ENCODE measurements at regions not wholly inside any gene's neighbourhood (a gene's known extent, or its start where the extent isn't known, plus 50 kb on each side); places are given as distances from the start of the nearest gene placed in this dataset.

GRCh38 chr17:77869041-77869599 is 89.4 kb upstream of the TNRC6C start:
- CTCF ChIA-PET, result interaction anchor here (1.3 to 2.2 kb wide), 3 partner anchors 9 to 95 kb away, joined by 3 to 9 read pairs (median 4); no protein-coding TSS in a partner anchor
- Histone ChIP-seq H3K36me3 (ENCODE audit: control insufficient read depth in 4 of 4, insufficient read depth in 4 of 4, low read length in 3 of 4) (no peaks in the 10 kb centered on the region), H3K4me1 (ENCODE audit: control extremely low read depth in 1 of 4, control insufficient read depth in 4 of 4, insufficient read depth in 4 of 4, low read length in 3 of 4) (peaks cover 2 to 45% (median 7%) of the 10 kb centered on the region in 4 experiments), H3K9me3 (ENCODE audit: control extremely low read depth in 1 of 5, control insufficient read depth in 4 of 5, insufficient read depth in 2 of 5, low read depth in 1 of 5, low read length in 4 of 5) (no peaks in the 10 kb centered on the region), H3K27ac (ENCODE audit: insufficient read depth in 1 of 2, low read depth in 1 of 2, low read length in 2 of 2, poor library complexity in 1 of 2, severe bottlenecking in 2 of 2) (no peak overlapping the region), H3K4me3 (ENCODE audit: control insufficient read depth in 1 of 7, extremely low read depth in 1 of 7, insufficient read depth in 4 of 7, low read depth in 2 of 7, low read length in 6 of 7) (no peak overlapping the region), H3K27me3 (replicated peaks in 2 of 5; ENCODE audit: control insufficient read depth in 4 of 5, insufficient read depth in 5 of 5, low read length in 4 of 5) (no peaks in the 10 kb centered on the region)
- WGBS (ENCODE audit: insufficient coverage), result 91% methylated on average over 7 of the region's 11 CpGs
- POLR2A ChIA-PET, result interaction anchor here (0.9 kb wide), 1 partner anchor 349 kb away, joined by 3 read pairs; no protein-coding TSS in a partner anchor
- DNase-seq, result no peak

GRCh38 chr17:77869665-77870132 is 88.8 kb upstream of the TNRC6C start:
- WGBS (ENCODE audit: insufficient coverage), result 47% methylated on average over 7 of the region's 10 CpGs
- H3K36me3 ChIP-seq (ENCODE audit: control insufficient read depth in 4 of 4, insufficient read depth in 4 of 4, low read length in 3 of 4), result no peaks in the 10 kb centered on the region
- no peak overlapping the region for H3K27ac ChIP-seq (ENCODE audit: insufficient read depth in 1 of 2, low read depth in 1 of 2, low read length in 2 of 2, poor library complexity in 1 of 2, severe bottlenecking in 2 of 2)
- POLR2A ChIA-PET, result interaction anchor here (0.8 to 0.9 kb wide), 2 partner anchors 89 to 350 kb away, joined by 3 read pairs; partner anchors contain the start of gene TNRC6C
- H3K27me3 ChIP-seq (replicated peaks in 2 of 5; ENCODE audit: control insufficient read depth in 4 of 5, insufficient read depth in 5 of 5, low read length in 4 of 5), result no peaks in the 10 kb centered on the region
- no peak overlapping the region for H3K4me3 ChIP-seq (ENCODE audit: control insufficient read depth in 1 of 7, extremely low read depth in 1 of 7, insufficient read depth in 4 of 7, low read depth in 2 of 7, low read length in 6 of 7)
- peaks cover 2 to 39% (median 4%) of the 10 kb centered on the region in 4 experiments for H3K4me1 ChIP-seq (ENCODE audit: control extremely low read depth in 1 of 4, control insufficient read depth in 4 of 4, insufficient read depth in 4 of 4, low read length in 3 of 4)
- CTCF ChIA-PET, result interaction anchor here (0.6 to 2.2 kb wide), 3 partner anchors 10 to 96 kb away, joined by 3 to 9 read pairs (median 4); no protein-coding TSS in a partner anchor
- no peaks in the 10 kb centered on the region for H3K9me3 ChIP-seq (ENCODE audit: control extremely low read depth in 1 of 5, control insufficient read depth in 4 of 5, insufficient read depth in 2 of 5, low read depth in 1 of 5, low read length in 4 of 5)
- DNase-seq, result peak in 2 of 3 donors; percentile 33 to 62

- ChIA-PET CTCF (no interaction called here), POLR2A (no interaction called here)
- Histone ChIP-seq H3K27me3 (replicated peaks in 2 of 5; ENCODE audit: control insufficient read depth in 4 of 5, insufficient read depth in 5 of 5, low read length in 4 of 5) (no peaks in the 10 kb centered on the region), H3K9me3 (ENCODE audit: control extremely low read depth in 1 of 5, control insufficient read depth in 4 of 5, insufficient read depth in 2 of 5, low read depth in 1 of 5, low read length in 4 of 5) (peaks cover 0 to 13% (median 5%) of the 10 kb centered on the region in 5 experiments), H3K4me1 (ENCODE audit: control extremely low read depth in 1 of 4, control insufficient read depth in 4 of 4, insufficient read depth in 4 of 4, low read length in 3 of 4) (peaks cover 4 to 31% (median 6%) of the 10 kb centered on the region in 4 experiments), H3K36me3 (ENCODE audit: control insufficient read depth in 4 of 4, insufficient read depth in 4 of 4, low read length in 3 of 4) (no peaks in the 10 kb centered on the region), H3K4me3 (ENCODE audit: control insufficient read depth in 1 of 7, extremely low read depth in 1 of 7, insufficient read depth in 4 of 7, low read depth in 2 of 7, low read length in 6 of 7) (no peak overlapping the region), H3K27ac (ENCODE audit: insufficient read depth in 1 of 2, low read depth in 1 of 2, low read length in 2 of 2, poor library complexity in 1 of 2, severe bottlenecking in 2 of 2) (no peak overlapping the region)
- 79% methylated on average over 10 of the region's 11 CpGs for WGBS (ENCODE audit: insufficient coverage)
- DNase-seq, result no peak
Measured at GRCh38 chr17:77872199-77872598, 86.3 kb upstream of the TNRC6C start.

DNA sequence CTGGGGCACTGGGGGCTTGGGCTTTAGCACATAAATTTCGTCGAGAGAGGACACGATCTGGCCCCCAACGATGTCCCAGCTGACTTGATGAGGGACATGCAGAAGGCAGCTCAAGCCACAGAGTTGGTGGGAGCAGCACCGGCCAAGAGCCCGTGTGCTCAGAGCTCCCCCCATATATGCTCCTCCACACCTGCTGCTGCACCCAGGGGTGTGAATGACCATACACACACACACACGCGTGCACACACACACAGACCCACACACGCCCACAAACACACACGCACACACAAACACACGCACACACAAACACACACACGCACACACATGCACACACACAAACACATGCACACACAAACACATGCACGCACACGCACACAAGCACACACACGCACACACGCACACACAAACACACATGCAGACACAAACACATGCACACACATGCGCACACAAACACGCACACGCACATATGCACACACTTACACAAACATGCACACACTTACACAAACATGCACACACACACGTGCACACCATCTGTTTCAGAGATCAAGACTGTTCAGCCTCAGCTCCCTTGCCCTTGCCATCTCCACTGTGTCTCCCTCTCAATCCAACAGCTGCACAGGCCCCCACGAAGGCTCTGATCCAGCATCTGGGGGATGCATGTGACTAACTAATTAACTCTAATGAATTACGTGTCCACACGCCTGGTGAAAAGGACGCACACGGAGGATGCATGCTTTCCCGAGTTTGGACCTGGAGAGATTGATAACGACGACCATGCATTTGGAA is 85.6 kb upstream of the TNRC6C start:
- CTCF ChIA-PET, result no interaction called here

DNA sequence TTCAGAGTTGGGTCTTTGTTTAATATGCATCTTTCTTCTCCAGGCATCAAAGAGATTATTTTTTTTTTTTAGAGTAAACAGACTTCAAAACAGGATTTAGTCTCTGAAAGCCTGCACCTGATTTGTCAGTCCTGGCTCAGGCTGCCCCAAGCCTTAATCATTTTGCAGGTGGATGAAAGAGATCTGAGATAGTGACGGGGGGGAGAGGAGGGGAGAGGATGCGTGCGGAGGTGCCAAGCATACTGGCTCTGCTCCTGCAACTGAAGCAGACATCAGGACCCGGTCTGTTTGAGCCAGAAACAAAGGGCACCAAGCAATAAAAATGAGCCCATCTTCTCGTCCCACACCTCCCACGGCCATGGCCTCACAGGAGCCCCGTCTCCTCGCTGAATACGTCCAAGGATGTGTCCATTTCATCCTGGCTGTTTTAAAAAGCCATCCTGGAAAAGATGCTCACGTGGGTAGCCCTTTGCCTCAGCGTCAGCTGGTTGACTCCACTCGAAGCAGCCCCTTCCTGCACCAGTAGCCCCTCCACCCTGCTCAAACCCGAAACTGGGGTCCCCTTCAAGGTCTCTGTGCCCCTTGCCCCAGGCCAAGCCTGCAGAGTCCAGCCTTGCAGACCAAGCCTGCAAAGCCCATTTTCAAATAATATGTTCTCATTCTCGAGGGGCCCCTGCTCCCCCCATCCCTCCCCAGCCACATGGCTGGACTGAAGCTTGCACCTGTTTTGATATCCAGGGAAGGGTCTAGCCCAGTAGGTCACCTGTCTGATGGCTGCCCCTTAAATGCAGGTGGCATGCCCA is 84.8 kb upstream of the TNRC6C start:
- Histone ChIP-seq H3K9me3 (ENCODE audit: control extremely low read depth in 1 of 5, control insufficient read depth in 4 of 5, insufficient read depth in 2 of 5, low read depth in 1 of 5, low read length in 4 of 5) (peaks cover 0 to 13% (median 5%) of the 10 kb centered on the region in 5 experiments), H3K36me3 (ENCODE audit: control insufficient read depth in 4 of 4, insufficient read depth in 4 of 4, low read length in 3 of 4) (no peaks in the 10 kb centered on the region), H3K27me3 (replicated peaks in 2 of 5; ENCODE audit: control insufficient read depth in 4 of 5, insufficient read depth in 5 of 5, low read length in 4 of 5) (no peaks in the 10 kb centered on the region), H3K4me1 (ENCODE audit: control extremely low read depth in 1 of 4, control insufficient read depth in 4 of 4, insufficient read depth in 4 of 4, low read length in 3 of 4) (peaks cover 0 to 22% (median 6%) of the 10 kb centered on the region in 4 experiments), H3K4me3 (ENCODE audit: control insufficient read depth in 1 of 7, extremely low read depth in 1 of 7, insufficient read depth in 4 of 7, low read depth in 2 of 7, low read length in 6 of 7) (no peak overlapping the region), H3K27ac (ENCODE audit: insufficient read depth in 1 of 2, low read depth in 1 of 2, low read length in 2 of 2, poor library complexity in 1 of 2, severe bottlenecking in 2 of 2) (no peak overlapping the region)
- no peak for DNase-seq
- ChIA-PET CTCF (no interaction called here), POLR2A (no interaction called here)
- 98% methylated on average over 13 of the region's 14 CpGs for WGBS (ENCODE audit: insufficient coverage)

More for the DNA sequence above, 85.6 kb upstream of the TNRC6C start:
- Histone ChIP-seq H3K27ac (ENCODE audit: insufficient read depth in 1 of 2, low read depth in 1 of 2, low read length in 2 of 2, poor library complexity in 1 of 2, severe bottlenecking in 2 of 2) (no peak overlapping the region), H3K4me3 (ENCODE audit: control insufficient read depth in 1 of 7, extremely low read depth in 1 of 7, insufficient read depth in 4 of 7, low read depth in 2 of 7, low read length in 6 of 7) (no peak overlapping the region), H3K4me1 (ENCODE audit: control extremely low read depth in 1 of 4, control insufficient read depth in 4 of 4, insufficient read depth in 4 of 4, low read length in 3 of 4) (peaks cover 0 to 24% (median 6%) of the 10 kb centered on the region in 4 experiments), H3K27me3 (replicated peaks in 2 of 5; ENCODE audit: control insufficient read depth in 4 of 5, insufficient read depth in 5 of 5, low read length in 4 of 5) (no peaks in the 10 kb centered on the region), H3K36me3 (ENCODE audit: control insufficient read depth in 4 of 4, insufficient read depth in 4 of 4, low read length in 3 of 4) (no peaks in the 10 kb centered on the region), H3K9me3 (ENCODE audit: control extremely low read depth in 1 of 5, control insufficient read depth in 4 of 5, insufficient read depth in 2 of 5, low read depth in 1 of 5, low read length in 4 of 5) (peaks cover 0 to 13% (median 5%) of the 10 kb centered on the region in 5 experiments)
- POLR2A ChIA-PET, result no interaction called here
- no peak for DNase-seq
- 93% methylated on average over 20 of the region's 28 CpGs for WGBS (ENCODE audit: insufficient coverage)

- no peaks in the 10 kb centered on the region for H3K27me3 ChIP-seq (replicated peaks in 2 of 5; ENCODE audit: control insufficient read depth in 4 of 5, insufficient read depth in 5 of 5, low read length in 4 of 5)
- 89% methylated on average over 10 of the region's 14 CpGs for WGBS (ENCODE audit: insufficient coverage)
- no peak for DNase-seq
- CTCF ChIA-PET, result no interaction called here
- POLR2A ChIA-PET, result no interaction called here
- H3K4me3 ChIP-seq (ENCODE audit: control insufficient read depth in 1 of 7, extremely low read depth in 1 of 7, insufficient read depth in 4 of 7, low read depth in 2 of 7, low read length in 6 of 7), result no peak overlapping the region
- peaks cover 0 to 13% (median 5%) of the 10 kb centered on the region in 5 experiments for H3K9me3 ChIP-seq (ENCODE audit: control extremely low read depth in 1 of 5, control insufficient read depth in 4 of 5, insufficient read depth in 2 of 5, low read depth in 1 of 5, low read length in 4 of 5)
- H3K36me3 ChIP-seq (ENCODE audit: control insufficient read depth in 4 of 4, insufficient read depth in 4 of 4, low read length in 3 of 4), result no peaks in the 10 kb centered on the region
- H3K4me1 ChIP-seq (ENCODE audit: control extremely low read depth in 1 of 4, control insufficient read depth in 4 of 4, insufficient read depth in 4 of 4, low read length in 3 of 4), result peaks cover 0 to 15% (median 5%) of the 10 kb centered on the region in 4 experiments
- H3K27ac ChIP-seq (ENCODE audit: insufficient read depth in 1 of 2, low read depth in 1 of 2, low read length in 2 of 2, poor library complexity in 1 of 2, severe bottlenecking in 2 of 2), result no peak overlapping the region
Measured at GRCh38 chr17:77874303-77875050, 84.0 kb upstream of the TNRC6C start.
